Endothelial cell (in vitro differentiated cells): ENCODE measurements at regions not wholly inside any gene's neighbourhood (a gene's known extent, or its start where the extent isn't known, plus 50 kb on each side); places are given as distances from the start of the nearest gene placed in this dataset.

Source experiments
- DNase-seq: peaks from one replicate; pipeline ENCODE4 v3.0.0; 2021; ENCODE audit warnings: low spot score
- H3K27ac Mint-ChIP-seq: one replicate; pipeline ENCODE4 v1.8.0; 2021; ENCODE audit warnings: mixed read lengths, inconsistent platforms; ENCODE audit not compliant: unreplicated experiment
- H3K27me3 Mint-ChIP-seq: one replicate; pipeline ENCODE4 v1.8.0; 2021; ENCODE audit warnings: mild to moderate bottlenecking, moderate library complexity, mixed read lengths, inconsistent platforms; ENCODE audit not compliant: unreplicated experiment
- H3K36me3 Mint-ChIP-seq: one replicate; pipeline ENCODE4 v1.8.0; 2021; ENCODE audit warnings: mild to moderate bottlenecking, low read depth, mixed read lengths, inconsistent platforms; ENCODE audit not compliant: unreplicated experiment
- H3K4me1 Mint-ChIP-seq: one replicate; pipeline ENCODE4 v1.8.0; 2021; ENCODE audit warnings: mild to moderate bottlenecking, mixed read lengths, inconsistent platforms; ENCODE audit not compliant: unreplicated experiment
- H3K4me3 Mint-ChIP-seq: one replicate; pipeline ENCODE4 v1.8.0; 2021; ENCODE audit warnings: mild to moderate bottlenecking, mixed read lengths, inconsistent platforms; ENCODE audit not compliant: unreplicated experiment
- H3K9me3 Mint-ChIP-seq: one replicate; pipeline ENCODE4 v1.8.0; 2021; ENCODE audit warnings: mixed read lengths, inconsistent platforms; ENCODE audit not compliant: unreplicated experiment
- TF ChIP-seq, protein P1 (sequence below): fragments of 200-600 bp; sonication (generic); IDR thresholded peaks from one replicate; pipeline ENCODE4 v1.5.0; 2021; ENCODE audit warnings: antibody characterized with exemption; ENCODE audit not compliant: unreplicated experiment

DNA sequence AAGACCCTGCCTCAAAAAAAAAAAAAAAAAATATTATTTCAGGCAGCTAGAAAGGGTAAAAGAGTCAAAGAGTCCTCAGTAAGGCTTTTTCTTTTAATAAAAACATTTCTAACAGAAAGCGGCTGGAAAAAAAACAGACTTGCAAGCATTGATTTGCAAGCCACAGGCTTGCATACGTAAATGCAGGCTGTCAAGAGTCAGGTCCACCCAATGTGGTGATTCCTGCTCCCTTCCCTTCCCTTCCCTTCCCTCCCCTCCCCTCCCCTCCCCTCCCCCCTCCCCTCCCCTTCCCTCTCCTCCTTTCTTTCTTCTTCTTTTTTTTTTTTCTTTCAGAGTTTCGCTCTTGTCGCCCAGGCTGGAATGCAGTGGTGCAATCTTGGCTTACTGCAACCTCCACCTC, 74.4 kb upstream of the GULP1 start:
- Mint-ChIP-seq H3K36me3 (no peaks in the 10 kb centered on the region), H3K4me1 (peaks cover 7% of the 10 kb centered on the region), H3K9me3 (no peaks in the 10 kb centered on the region), H3K27me3 (no peaks in the 10 kb centered on the region), H3K27ac (no peak overlapping the region), H3K4me3 (no peak overlapping the region)
- DNase-seq, result no peak
- TF ChIP-seq, protein P1, sequence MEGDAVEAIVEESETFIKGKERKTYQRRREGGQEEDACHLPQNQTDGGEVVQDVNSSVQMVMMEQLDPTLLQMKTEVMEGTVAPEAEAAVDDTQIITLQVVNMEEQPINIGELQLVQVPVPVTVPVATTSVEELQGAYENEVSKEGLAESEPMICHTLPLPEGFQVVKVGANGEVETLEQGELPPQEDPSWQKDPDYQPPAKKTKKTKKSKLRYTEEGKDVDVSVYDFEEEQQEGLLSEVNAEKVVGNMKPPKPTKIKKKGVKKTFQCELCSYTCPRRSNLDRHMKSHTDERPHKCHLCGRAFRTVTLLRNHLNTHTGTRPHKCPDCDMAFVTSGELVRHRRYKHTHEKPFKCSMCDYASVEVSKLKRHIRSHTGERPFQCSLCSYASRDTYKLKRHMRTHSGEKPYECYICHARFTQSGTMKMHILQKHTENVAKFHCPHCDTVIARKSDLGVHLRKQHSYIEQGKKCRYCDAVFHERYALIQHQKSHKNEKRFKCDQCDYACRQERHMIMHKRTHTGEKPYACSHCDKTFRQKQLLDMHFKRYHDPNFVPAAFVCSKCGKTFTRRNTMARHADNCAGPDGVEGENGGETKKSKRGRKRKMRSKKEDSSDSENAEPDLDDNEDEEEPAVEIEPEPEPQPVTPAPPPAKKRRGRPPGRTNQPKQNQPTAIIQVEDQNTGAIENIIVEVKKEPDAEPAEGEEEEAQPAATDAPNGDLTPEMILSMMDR, result no peak

GRCh38 chr2:188219541-188219940, 72.1 kb upstream of the GULP1 start:
- Mint-ChIP-seq H3K27me3 (no peaks in the 10 kb centered on the region), H3K27ac (no peak overlapping the region), H3K4me1 (peaks cover 7% of the 10 kb centered on the region), H3K9me3 (no peaks in the 10 kb centered on the region), H3K4me3 (no peak overlapping the region), H3K36me3 (no peaks in the 10 kb centered on the region)
- TF ChIP-seq, protein P1, result no peak
- DNase-seq, result no peak

DNA sequence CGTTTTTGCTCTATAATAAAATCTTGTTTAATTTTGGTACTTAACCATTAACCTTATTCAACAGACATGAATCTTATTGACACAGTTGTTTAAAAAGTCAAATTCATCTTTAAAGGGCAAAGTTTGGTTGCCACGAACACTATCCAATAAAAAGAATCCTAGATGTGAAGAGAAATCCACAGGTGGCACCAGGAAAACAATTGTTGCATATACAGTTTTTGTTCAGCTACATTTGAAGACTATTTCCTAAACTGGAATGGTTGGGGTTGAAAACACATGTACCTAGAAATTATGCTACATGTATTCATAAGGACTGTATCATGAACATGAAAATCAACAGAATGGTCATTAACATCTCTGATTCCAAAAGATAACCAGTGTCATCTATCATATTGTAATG, 71.1 kb upstream of the GULP1 start:
- H3K4me3 Mint-ChIP-seq, result no peak overlapping the region
- peaks cover 7% of the 10 kb centered on the region for H3K4me1 Mint-ChIP-seq
- TF ChIP-seq, protein P1, result no peak
- H3K36me3 Mint-ChIP-seq, result no peaks in the 10 kb centered on the region
- H3K9me3 Mint-ChIP-seq, result no peaks in the 10 kb centered on the region
- H3K27ac Mint-ChIP-seq, result no peak overlapping the region
- no peak for DNase-seq
- no peaks in the 10 kb centered on the region for H3K27me3 Mint-ChIP-seq

GRCh38 chr2:188227713-188228112, 64.0 kb upstream of the GULP1 start:
- Mint-ChIP-seq H3K27me3 (peaks cover 3% of the 10 kb centered on the region), H3K4me1 (no peaks in the 10 kb centered on the region), H3K36me3 (peaks cover 23% of the 10 kb centered on the region), H3K4me3 (no peak overlapping the region), H3K27ac (no peak overlapping the region), H3K9me3 (no peaks in the 10 kb centered on the region)
- no peak for DNase-seq
- TF ChIP-seq, protein P1, result no peak

- Mint-ChIP-seq H3K4me1 (no peaks in the 10 kb centered on the region), H3K36me3 (peaks cover 27% of the 10 kb centered on the region), H3K27ac (no peak overlapping the region), H3K9me3 (peaks cover 5% of the 10 kb centered on the region), H3K4me3 (no peak overlapping the region), H3K27me3 (peaks cover 3% of the 10 kb centered on the region)
- TF ChIP-seq, protein P1, result no peak
- DNase-seq, result no peak
These were observed 56.3 kb upstream of the GULP1 start for GRCh38 chr2:188235364-188235763.
